ENCODE measurements at regions not wholly inside any gene's neighbourhood (a gene's known extent, or its start where the extent isn't known, plus 50 kb on each side); places are given as distances from the start of the nearest gene placed in this dataset.

- DNase-seq (ENCODE audit: low spot score), result no peak
Observed at GRCh38 chr12:91311081-91311480, 128.5 kb upstream of the DCN start.

GRCh38 chr12:91309450-91309849, 126.8 kb upstream of the DCN start:
- no peak for DNase-seq (ENCODE audit: low spot score)

GRCh38 chr12:91307957-91308670, 125.5 kb upstream of the DCN start:
- DNase-seq (ENCODE audit: low spot score), result no peak

- no peak for DNase-seq (ENCODE audit: low spot score)
Observed at GRCh38 chr12:91290354-91290753, 107.7 kb upstream of the DCN start.

GRCh38 chr12:91289906-91290305, 107.3 kb upstream of the DCN start:
- DNase-seq (ENCODE audit: low spot score), result no peak

GRCh38 chr12:91289072-91289471, 106.5 kb upstream of the DCN start:
- no peak for DNase-seq (ENCODE audit: low spot score)

GRCh38 chr12:91287753-91288152, 105.1 kb upstream of the DCN start:
- no peak for DNase-seq (ENCODE audit: low spot score)

GRCh38 chr12:91278126-91278525, 95.5 kb upstream of the DCN start:
- no peak for DNase-seq (ENCODE audit: low spot score)

- DNase-seq (ENCODE audit: low spot score), result no peak
Observed at GRCh38 chr12:91276509-91276908, 93.9 kb upstream of the DCN start.

GRCh38 chr12:91275321-91275720, 92.7 kb upstream of the DCN start:
- no peak for DNase-seq (ENCODE audit: low spot score)

- DNase-seq (ENCODE audit: low spot score), result peak; percentile 57
Observed at GRCh38 chr12:91274916-91275315, 92.3 kb upstream of the DCN start.

GRCh38 chr12:91273560-91273959, 90.9 kb upstream of the DCN start:
- DNase-seq (ENCODE audit: low spot score), result no peak

- DNase-seq (ENCODE audit: low spot score), result peak; percentile 25
Observed at GRCh38 chr12:91272461-91273063, 89.9 kb upstream of the DCN start.

- no peak for DNase-seq (ENCODE audit: low spot score)
Observed at GRCh38 chr12:91271185-91271584, 88.6 kb upstream of the DCN start.

GRCh38 chr12:91267039-91267438, 84.4 kb upstream of the DCN start:
- DNase-seq (ENCODE audit: low spot score), result no peak

GRCh38 chr12:91264178-91264577, 81.6 kb upstream of the DCN start:
- DNase-seq (ENCODE audit: low spot score), result no peak

GRCh38 chr12:91261820-91262676, 79.4 kb upstream of the DCN start:
- no peak for DNase-seq (ENCODE audit: low spot score)

- DNase-seq (ENCODE audit: low spot score), result no peak
Observed at GRCh38 chr12:91256411-91256810, 73.8 kb upstream of the DCN start.

GRCh38 chr12:91252341-91252740, 69.7 kb upstream of the DCN start:
- no peak for DNase-seq (ENCODE audit: low spot score)

- DNase-seq (ENCODE audit: low spot score), result no peak
Observed at GRCh38 chr12:91250273-91250665, 67.7 kb upstream of the DCN start.

GRCh38 chr12:91249518-91250272, 67.1 kb upstream of the DCN start:
- DNase-seq (ENCODE audit: low spot score), result no peak

GRCh38 chr12:91249054-91249453, 66.4 kb upstream of the DCN start:
- DNase-seq (ENCODE audit: low spot score), result no peak
